DMS153 treated with DMSO at 0.1 percent for 48 hours (cell line): ENCODE measurements at regions not wholly inside any gene's neighbourhood (a gene's known extent, or its start where the extent isn't known, plus 50 kb on each side); places are given as distances from the start of the nearest gene placed in this dataset.

Experiments used
- DNase-seq: peaks from one replicate; lab custom pipeline; 2025; ENCODE audit not compliant: unreplicated experiment; lab: John Stamatoyannopoulos, UW

GRCh38 chr13:23488442-23488841 lies 54.9 kb upstream of the SACS start:
- DNase-seq = peak; percentile 95

GRCh38 chr13:23496255-23496654 lies 62.8 kb upstream of the SACS start:
- DNase-seq = no peak

GRCh38 chr13:23497191-23497590 lies 63.7 kb upstream of the SACS start:
- DNase-seq = no peak

GRCh38 chr13:23500849-23501248 lies 67.3 kb upstream of the SACS start:
- no peak for DNase-seq

- no peak for DNase-seq
Observed at GRCh38 chr13:23504180-23504579, 66.0 kb upstream of the TNFRSF19 start.

GRCh38 chr13:23505007-23505406 lies 65.2 kb upstream of the TNFRSF19 start:
- DNase-seq = no peak

- no peak for DNase-seq
Observed at GRCh38 chr13:23506071-23506806, 64.0 kb upstream of the TNFRSF19 start.

GRCh38 chr13:23506807-23507291 lies 63.4 kb upstream of the TNFRSF19 start:
- DNase-seq = no peak

- no peak for DNase-seq
Observed at GRCh38 chr13:23509781-23510543, 60.2 kb upstream of the TNFRSF19 start.

GRCh38 chr13:23510544-23510916 lies 59.7 kb upstream of the TNFRSF19 start:
- DNase-seq = no peak

GRCh38 chr13:23510979-23511735 lies 59.1 kb upstream of the TNFRSF19 start:
- peak; percentile 51 for DNase-seq

GRCh38 chr13:23512762-23513395 lies 57.3 kb upstream of the TNFRSF19 start:
- no peak for DNase-seq

- DNase-seq = no peak
Observed at GRCh38 chr13:23513455-23513854, 56.8 kb upstream of the TNFRSF19 start.

GRCh38 chr13:23514076-23514475 lies 56.1 kb upstream of the TNFRSF19 start:
- no peak for DNase-seq

- DNase-seq = no peak
Observed at GRCh38 chr13:23515116-23515515, 55.1 kb upstream of the TNFRSF19 start.

GRCh38 chr13:23516190-23516589 lies 54.0 kb upstream of the TNFRSF19 start:
- DNase-seq = no peak

- DNase-seq = no peak
Observed at GRCh38 chr13:23516702-23517101, 53.5 kb upstream of the TNFRSF19 start.

- peak; percentile 23 for DNase-seq
Observed at GRCh38 chr13:23518231-23518630, 52.0 kb upstream of the TNFRSF19 start.
